ENCODE measurements at regions not wholly inside any gene's neighbourhood (a gene's known extent, or its start where the extent isn't known, plus 50 kb on each side); places are given as distances from the start of the nearest gene placed in this dataset.
"Not testable (repeated sequence)": the region's sequence is repeated elsewhere in the genome, so short reads cannot be mapped to it uniquely, and the experiment has no call there.

GRCh38 chr17:83204230-83204725 is 124.9 kb downstream of the METRNL start:
- Histone ChIP-seq H3K4me3 (ENCODE audit: low read length in 3 of 3) (no peak overlapping the region), H3K36me3 (ENCODE audit: control insufficient read depth in 3 of 3, insufficient read depth in 3 of 3, low read length in 3 of 3) (no peaks in the 10 kb centered on the region), H3K27me3 (ENCODE audit: control insufficient read depth in 3 of 3, insufficient read depth in 3 of 3, low read length in 3 of 3) (no peaks in the 10 kb centered on the region), H3K9ac (ENCODE audit: low read depth in 1 of 3, low read length in 3 of 3) (peak overlapping the region in 1 of 3 donors; percentile 40), H3K9me3 (ENCODE audit: control insufficient read depth in 3 of 3, low read length in 3 of 3) (no peaks in the 10 kb centered on the region), H3K27ac (ENCODE audit: low read depth, low read length) (peak overlapping the region; percentile 80), H3K4me1 (ENCODE audit: control insufficient read depth in 3 of 3, insufficient read depth in 3 of 3, low read length in 3 of 3) (peaks cover 47 to 53% (median 49%) of the 10 kb centered on the region in 3 donors)

- not testable (repeated sequence) for H3K9me3 ChIP-seq (ENCODE audit: control insufficient read depth in 3 of 3, low read length in 3 of 3); H3K9ac ChIP-seq (ENCODE audit: low read depth in 1 of 3, low read length in 3 of 3); H3K27ac ChIP-seq (ENCODE audit: low read depth, low read length); H3K27me3 ChIP-seq (ENCODE audit: control insufficient read depth in 3 of 3, insufficient read depth in 3 of 3, low read length in 3 of 3); H3K4me3 ChIP-seq (ENCODE audit: low read length in 3 of 3); H3K36me3 ChIP-seq (ENCODE audit: control insufficient read depth in 3 of 3, insufficient read depth in 3 of 3, low read length in 3 of 3)
- peaks cover 41 to 48% (median 43%) of the 10 kb centered on the region in 3 donors for H3K4me1 ChIP-seq (ENCODE audit: control insufficient read depth in 3 of 3, insufficient read depth in 3 of 3, low read length in 3 of 3)
Measured at GRCh38 chr17:83204736-83205386, 125.5 kb downstream of the METRNL start.

- H3K4me1 ChIP-seq (ENCODE audit: control insufficient read depth in 3 of 3, insufficient read depth in 3 of 3, low read length in 3 of 3), result peaks cover 35 to 41% (median 36%) of the 10 kb centered on the region in 3 donors
- H3K9ac ChIP-seq (ENCODE audit: low read depth in 1 of 3, low read length in 3 of 3); H3K27ac ChIP-seq (ENCODE audit: low read depth, low read length); H3K4me3 ChIP-seq (ENCODE audit: low read length in 3 of 3); H3K27me3 ChIP-seq (ENCODE audit: control insufficient read depth in 3 of 3, insufficient read depth in 3 of 3, low read length in 3 of 3); H3K36me3 ChIP-seq (ENCODE audit: control insufficient read depth in 3 of 3, insufficient read depth in 3 of 3, low read length in 3 of 3); H3K9me3 ChIP-seq (ENCODE audit: control insufficient read depth in 3 of 3, low read length in 3 of 3): not testable (repeated sequence)
Measured at GRCh38 chr17:83205387-83206035, 126.1 kb downstream of the METRNL start.

- H3K27me3 ChIP-seq (ENCODE audit: control insufficient read depth in 3 of 3, insufficient read depth in 3 of 3, low read length in 3 of 3); H3K9ac ChIP-seq (ENCODE audit: low read depth in 1 of 3, low read length in 3 of 3); H3K36me3 ChIP-seq (ENCODE audit: control insufficient read depth in 3 of 3, insufficient read depth in 3 of 3, low read length in 3 of 3); H3K4me3 ChIP-seq (ENCODE audit: low read length in 3 of 3); H3K9me3 ChIP-seq (ENCODE audit: control insufficient read depth in 3 of 3, low read length in 3 of 3); H3K27ac ChIP-seq (ENCODE audit: low read depth, low read length): not testable (repeated sequence)
- H3K4me1 ChIP-seq (ENCODE audit: control insufficient read depth in 3 of 3, insufficient read depth in 3 of 3, low read length in 3 of 3), result peaks cover 30 to 36% (median 31%) of the 10 kb centered on the region in 3 donors
Measured at GRCh38 chr17:83206036-83206394, 126.6 kb downstream of the METRNL start.

- not testable (repeated sequence) for H3K27ac ChIP-seq (ENCODE audit: low read depth, low read length); H3K4me3 ChIP-seq (ENCODE audit: low read length in 3 of 3); H3K9ac ChIP-seq (ENCODE audit: low read depth in 1 of 3, low read length in 3 of 3); H3K27me3 ChIP-seq (ENCODE audit: control insufficient read depth in 3 of 3, insufficient read depth in 3 of 3, low read length in 3 of 3); H3K9me3 ChIP-seq (ENCODE audit: control insufficient read depth in 3 of 3, low read length in 3 of 3); H3K36me3 ChIP-seq (ENCODE audit: control insufficient read depth in 3 of 3, insufficient read depth in 3 of 3, low read length in 3 of 3)
- H3K4me1 ChIP-seq (ENCODE audit: control insufficient read depth in 3 of 3, insufficient read depth in 3 of 3, low read length in 3 of 3), result peaks cover 21 to 27% (median 21%) of the 10 kb centered on the region in 3 donors
Measured at GRCh38 chr17:83206819-83207588, 127.6 kb downstream of the METRNL start.

GRCh38 chr17:83247001-83247400 is 167.6 kb downstream of the METRNL start:
- H3K4me3 ChIP-seq (ENCODE audit: low read length in 3 of 3); H3K9me3 ChIP-seq (ENCODE audit: control insufficient read depth in 3 of 3, low read length in 3 of 3); H3K27ac ChIP-seq (ENCODE audit: low read depth, low read length); H3K27me3 ChIP-seq (ENCODE audit: control insufficient read depth in 3 of 3, insufficient read depth in 3 of 3, low read length in 3 of 3); H3K36me3 ChIP-seq (ENCODE audit: control insufficient read depth in 3 of 3, insufficient read depth in 3 of 3, low read length in 3 of 3); H3K4me1 ChIP-seq (ENCODE audit: control insufficient read depth in 3 of 3, insufficient read depth in 3 of 3, low read length in 3 of 3); H3K9ac ChIP-seq (ENCODE audit: low read depth in 1 of 3, low read length in 3 of 3): not testable (repeated sequence)

Measured in skeletal muscle tissue (tissue), 3 donors.